ENCODE measurements at regions not wholly inside any gene's neighbourhood (a gene's known extent, or its start where the extent isn't known, plus 50 kb on each side); places are given as distances from the start of the nearest gene placed in this dataset.

DNA sequence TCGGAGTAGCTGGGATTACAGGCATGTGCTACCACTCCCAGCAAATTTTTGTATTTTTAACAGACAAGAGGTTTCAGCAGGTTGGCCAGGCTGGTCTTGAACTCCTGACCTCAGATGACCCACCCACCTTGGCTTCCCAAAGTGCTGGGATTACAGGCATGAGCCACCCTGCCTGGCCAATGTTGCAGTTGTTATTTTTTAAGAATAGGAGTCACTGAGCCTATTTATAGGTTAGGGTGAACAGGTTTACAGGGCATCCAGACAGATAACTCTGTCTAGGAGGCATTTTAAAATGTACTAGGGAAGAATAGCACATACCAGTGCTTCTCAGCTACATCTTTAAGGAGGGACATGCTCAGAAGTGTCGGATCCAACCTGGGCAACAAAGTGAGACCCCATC, 60.1 kb upstream of the BNC2 start:
- no peak for DNase-seq

- no peak for DNase-seq
These were observed 57.9 kb upstream of the BNC2 start for GRCh38 chr9:16928179-16928945.

GRCh38 chr9:16925426-16925825, 55.0 kb upstream of the BNC2 start:
- no peak for DNase-seq

GRCh38 chr9:16924311-16924915, 53.9 kb upstream of the BNC2 start:
- no peak for DNase-seq

GRCh38 chr9:16921855-16922254, 51.4 kb upstream of the BNC2 start:
- no peak for DNase-seq
